ENCODE measurements at regions not wholly inside any gene's neighbourhood (a gene's known extent, or its start where the extent isn't known, plus 50 kb on each side); places are given as distances from the start of the nearest gene placed in this dataset.
"Not testable (repeated sequence)": the region's sequence is repeated elsewhere in the genome, so short reads cannot be mapped to it uniquely, and the experiment has no call there.

DNA sequence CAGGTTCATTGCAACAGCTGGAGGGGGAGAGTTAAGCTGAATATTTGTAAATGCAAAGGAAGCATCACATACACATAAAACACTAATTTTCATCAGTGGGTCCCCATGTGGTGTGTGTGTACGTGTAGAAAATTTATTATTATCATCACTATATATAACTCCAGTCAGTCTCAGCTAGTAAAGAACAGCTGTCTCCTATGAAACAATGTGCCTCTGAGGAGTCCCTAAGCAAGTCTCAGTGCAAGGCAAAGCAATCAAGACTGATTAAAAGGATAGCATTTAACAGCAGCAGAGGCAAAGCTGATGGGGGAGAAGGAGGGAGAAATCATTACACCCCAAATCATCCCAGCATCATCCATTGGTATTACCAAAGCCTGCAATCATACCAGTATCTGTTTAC is 104.2 kb upstream of the MARCHF11 start:
- no peak for DNase-seq (ENCODE audit: low read depth)
- H3K4me3 ChIP-seq (ENCODE audit: low read depth, low read length), result no peak overlapping the region
- TF ChIP-seq, protein P1, sequence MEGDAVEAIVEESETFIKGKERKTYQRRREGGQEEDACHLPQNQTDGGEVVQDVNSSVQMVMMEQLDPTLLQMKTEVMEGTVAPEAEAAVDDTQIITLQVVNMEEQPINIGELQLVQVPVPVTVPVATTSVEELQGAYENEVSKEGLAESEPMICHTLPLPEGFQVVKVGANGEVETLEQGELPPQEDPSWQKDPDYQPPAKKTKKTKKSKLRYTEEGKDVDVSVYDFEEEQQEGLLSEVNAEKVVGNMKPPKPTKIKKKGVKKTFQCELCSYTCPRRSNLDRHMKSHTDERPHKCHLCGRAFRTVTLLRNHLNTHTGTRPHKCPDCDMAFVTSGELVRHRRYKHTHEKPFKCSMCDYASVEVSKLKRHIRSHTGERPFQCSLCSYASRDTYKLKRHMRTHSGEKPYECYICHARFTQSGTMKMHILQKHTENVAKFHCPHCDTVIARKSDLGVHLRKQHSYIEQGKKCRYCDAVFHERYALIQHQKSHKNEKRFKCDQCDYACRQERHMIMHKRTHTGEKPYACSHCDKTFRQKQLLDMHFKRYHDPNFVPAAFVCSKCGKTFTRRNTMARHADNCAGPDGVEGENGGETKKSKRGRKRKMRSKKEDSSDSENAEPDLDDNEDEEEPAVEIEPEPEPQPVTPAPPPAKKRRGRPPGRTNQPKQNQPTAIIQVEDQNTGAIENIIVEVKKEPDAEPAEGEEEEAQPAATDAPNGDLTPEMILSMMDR (conservative IDR thresholded peaks at IDR 0.05; ENCODE audit: low read depth, low read length), result no peak

- H3K4me3 ChIP-seq (ENCODE audit: low read depth, low read length); DNase-seq (ENCODE audit: low read depth): not testable (repeated sequence)
Measured at GRCh38 chr5:16276859-16277258, 97.3 kb upstream of the MARCHF11 start.

- DNase-seq (ENCODE audit: low read depth), result no peak
- TF ChIP-seq, protein P1 (conservative IDR thresholded peaks at IDR 0.05; ENCODE audit: low read depth, low read length), result no peak
- H3K4me3 ChIP-seq (ENCODE audit: low read depth, low read length), result no peak overlapping the region
Measured at GRCh38 chr5:16271851-16272250, 92.3 kb upstream of the MARCHF11 start.

GRCh38 chr5:16265141-16265540 is 85.5 kb upstream of the MARCHF11 start:
- DNase-seq (ENCODE audit: low read depth), result peak; percentile 0
- TF ChIP-seq, protein P1 (conservative IDR thresholded peaks at IDR 0.05; ENCODE audit: low read depth, low read length), result no peak
- no peak overlapping the region for H3K4me3 ChIP-seq (ENCODE audit: low read depth, low read length)

DNA sequence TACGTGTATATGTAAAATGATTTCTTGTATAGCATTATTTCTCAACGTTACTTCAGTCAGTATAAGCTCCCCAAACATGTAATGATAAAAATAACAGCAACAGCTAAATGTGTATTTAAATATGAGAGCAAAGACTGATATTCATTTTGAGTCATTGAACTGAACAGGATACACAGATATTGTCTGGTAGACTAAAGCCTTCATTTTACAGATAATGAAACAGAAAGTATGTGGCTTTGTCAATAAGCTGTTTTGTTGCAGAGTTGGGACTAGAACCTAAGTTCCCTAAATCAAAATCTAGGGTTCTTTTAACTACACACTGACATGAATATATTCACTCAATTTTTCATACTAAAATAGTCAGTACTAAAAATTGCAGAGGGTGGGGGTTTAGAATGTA is 80.4 kb upstream of the MARCHF11 start:
- DNase-seq (ENCODE audit: low read depth), result no peak
- H3K4me3 ChIP-seq (ENCODE audit: low read depth, low read length), result no peak overlapping the region
- TF ChIP-seq, protein P1 (conservative IDR thresholded peaks at IDR 0.05; ENCODE audit: low read depth, low read length), result no peak

- H3K4me3 ChIP-seq (ENCODE audit: low read depth, low read length), result no peak overlapping the region
- TF ChIP-seq, protein P1 (conservative IDR thresholded peaks at IDR 0.05; ENCODE audit: low read depth, low read length), result no peak
- no peak for DNase-seq (ENCODE audit: low read depth)
Measured at GRCh38 chr5:16253856-16254255, 74.3 kb upstream of the MARCHF11 start.

GRCh38 chr5:16245956-16246355 is 66.4 kb upstream of the MARCHF11 start:
- no peak for DNase-seq (ENCODE audit: low read depth)
- TF ChIP-seq, protein P1 (conservative IDR thresholded peaks at IDR 0.05; ENCODE audit: low read depth, low read length), result no peak
- H3K4me3 ChIP-seq (ENCODE audit: low read depth, low read length), result no peak overlapping the region

- DNase-seq (ENCODE audit: low read depth), result no peak
- TF ChIP-seq, protein P1 (conservative IDR thresholded peaks at IDR 0.05; ENCODE audit: low read depth, low read length), result no peak
- no peak overlapping the region for H3K4me3 ChIP-seq (ENCODE audit: low read depth, low read length)
Measured at GRCh38 chr5:16245249-16245648, 65.7 kb upstream of the MARCHF11 start.

Measured in choroid plexus epithelial cell (primary cell).